Naive thymus-derived CD4-positive, alpha-beta T cell (primary cell): ENCODE measurements at regions not wholly inside any gene's neighbourhood (a gene's known extent, or its start where the extent isn't known, plus 50 kb on each side); places are given as distances from the start of the nearest gene placed in this dataset.

ENCODE experiments used
- ATAC-seq: fragments of 150-1000 bp; cut with Tn5 transposase; 2 replicates; pipeline ENCODE4 v1.10.0; 2021; ENCODE audit warnings: mild to moderate bottlenecking, moderate library complexity
- CTCF ChIA-PET: fragments of 350-600 bp; sonication (Branson Sonifier 250); formaldehyde crosslinking; loops from one replicate; lab custom pipeline; 2021; ENCODE audit warnings: antibody characterized with exemption; lab: Charles Lee
- POLR2A ChIA-PET: fragments of 350-600 bp; sonication (Branson Sonifier 250); formaldehyde crosslinking; loops from one replicate; lab custom pipeline; 2021; ENCODE audit warnings: antibody characterized with exemption, inconsistent platforms; lab: Charles Lee
- DNase-seq, 9 donors: peaks; one replicate each; pipeline versions ENCODE4 v3.0.0 to v3.0.0-alpha.2; 2020 to 2022; ENCODE audit warnings: mixed read lengths in 1 of 9
- H3K27ac ChIP-seq: one replicate; pipeline ENCODE4 v1.7.0; 2013; ENCODE audit warnings: mild to moderate bottlenecking, low read depth, low read length, moderate library complexity
- H3K27me3 ChIP-seq, 2 donors: one replicate each; pipeline ENCODE4 v1.7.0; 2013; ENCODE audit warnings: low read length in 2 of 2, mild to moderate bottlenecking in 2 of 2, moderate library complexity in 2 of 2; ENCODE audit not compliant: control insufficient read depth in 2 of 2, insufficient read depth in 2 of 2
- H3K36me3 ChIP-seq, 3 experiments: 1 replicate in 2 of 3; 2 replicates in 1 of 3; pipeline ENCODE4 v1.7.0; 2013; ENCODE audit warnings: low read length in 3 of 3, mild to moderate bottlenecking in 3 of 3, moderate library complexity in 1 of 3; ENCODE audit not compliant: insufficient read depth in 3 of 3, control insufficient read depth in 2 of 3
- H3K4me1 ChIP-seq, 2 donors: one replicate each; pipeline ENCODE4 v1.7.0; 2013; ENCODE audit warnings: low read length in 2 of 2, mild to moderate bottlenecking in 2 of 2, moderate library complexity in 1 of 2; ENCODE audit not compliant: control insufficient read depth in 2 of 2, insufficient read depth in 2 of 2
- H3K4me3 ChIP-seq: 2 replicates; pipeline ENCODE4 v1.7.0; 2013; ENCODE audit warnings: mild to moderate bottlenecking, low read length
- H3K9me3 ChIP-seq, 3 experiments: 1 replicate in 2 of 3; 2 replicates in 1 of 3; pipeline ENCODE4 v1.7.0; 2013; ENCODE audit warnings: low read length in 3 of 3; ENCODE audit not compliant: control insufficient read depth in 2 of 3
- H3K27ac Mint-ChIP-seq, 9 donors: one replicate each; pipeline ENCODE4 v1.8.0; 2020 to 2022; ENCODE audit warnings: mixed read lengths in 9 of 9, mild to moderate bottlenecking in 8 of 9, moderate library complexity in 5 of 9, inconsistent platforms in 2 of 9
- H3K27me3 Mint-ChIP-seq, 5 donors: one replicate each; pipeline ENCODE4 v1.8.0; 2021 to 2022; ENCODE audit warnings: mixed read lengths in 5 of 5, mild to moderate bottlenecking in 1 of 5
- H3K36me3 Mint-ChIP-seq, 5 donors: one replicate each; pipeline ENCODE4 v1.8.0; 2020 to 2022; ENCODE audit warnings: mixed read lengths in 5 of 5, mild to moderate bottlenecking in 3 of 5, inconsistent platforms in 1 of 5
- H3K4me1 Mint-ChIP-seq, 7 donors: one replicate each; pipeline ENCODE4 v1.8.0; 2020 to 2022; ENCODE audit warnings: mixed read lengths in 7 of 7, mild to moderate bottlenecking in 3 of 7, inconsistent platforms in 1 of 7
- H3K4me3 Mint-ChIP-seq, 10 donors: one replicate each; pipeline ENCODE4 v1.8.0; 2020 to 2022; ENCODE audit warnings: mild to moderate bottlenecking in 10 of 10, mixed read lengths in 10 of 10, moderate library complexity in 6 of 10, inconsistent platforms in 2 of 10
- H3K9me3 Mint-ChIP-seq, 11 donors: one replicate each; pipeline ENCODE4 v1.8.0; 2020 to 2022; ENCODE audit warnings: mixed read lengths in 11 of 11, mild to moderate bottlenecking in 4 of 11, inconsistent platforms in 1 of 11, moderate library complexity in 1 of 11
- intact Hi-C, 2 donors: fragments of 100-400 bp; cut with micrococcal nuclease; formaldehyde crosslinking; loops; one replicate each; pipeline ENCODE4 v1.15.1; 2023

DNA sequence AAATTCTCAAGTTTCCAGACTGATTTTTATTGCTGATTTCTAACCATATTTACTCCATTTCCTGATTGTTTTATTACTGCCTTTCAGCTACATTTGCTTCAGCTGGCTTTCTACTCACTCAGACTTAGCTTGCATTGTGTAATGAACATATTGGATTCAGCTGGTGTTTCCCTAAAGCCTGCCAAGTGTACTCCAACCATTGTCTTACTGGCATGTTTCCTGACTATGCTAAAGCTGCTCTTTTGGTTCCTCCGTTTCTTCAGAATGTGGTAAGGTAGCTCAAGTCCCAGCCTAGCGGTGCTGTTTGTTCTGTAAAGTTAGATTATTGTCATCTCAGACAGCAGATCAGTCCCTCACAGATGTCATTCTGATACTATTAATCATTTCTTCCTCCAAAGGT lies 53.1 kb upstream of the GLRA2 start:
- Mint-ChIP-seq H3K4me1 (no peaks in the 10 kb centered on the region), H3K27me3 (peaks cover 0 to 8% (median 0%) of the 10 kb centered on the region in 5 donors), H3K9me3 (peaks cover 0 to 2% (median 0%) of the 10 kb centered on the region in 11 donors), H3K36me3 (no peaks in the 10 kb centered on the region), H3K27ac (no peak overlapping the region), H3K4me3 (no peak overlapping the region)
- no peak for DNase-seq
- ChIA-PET POLR2A (interaction anchor here (0.6 kb wide), 1 partner anchor 128 kb away, joined by 3 read pairs; no protein-coding TSS in a partner anchor), CTCF (no interaction called here)
- Histone ChIP-seq H3K4me1 (no peaks in the 10 kb centered on the region), H3K36me3 (no peaks in the 10 kb centered on the region), H3K27ac (no peak overlapping the region), H3K9me3 (no peaks in the 10 kb centered on the region), H3K4me3 (no peak overlapping the region), H3K27me3 (no peaks in the 10 kb centered on the region)
- ATAC-seq = no peak
- intact Hi-C loops = no loop called here

DNA sequence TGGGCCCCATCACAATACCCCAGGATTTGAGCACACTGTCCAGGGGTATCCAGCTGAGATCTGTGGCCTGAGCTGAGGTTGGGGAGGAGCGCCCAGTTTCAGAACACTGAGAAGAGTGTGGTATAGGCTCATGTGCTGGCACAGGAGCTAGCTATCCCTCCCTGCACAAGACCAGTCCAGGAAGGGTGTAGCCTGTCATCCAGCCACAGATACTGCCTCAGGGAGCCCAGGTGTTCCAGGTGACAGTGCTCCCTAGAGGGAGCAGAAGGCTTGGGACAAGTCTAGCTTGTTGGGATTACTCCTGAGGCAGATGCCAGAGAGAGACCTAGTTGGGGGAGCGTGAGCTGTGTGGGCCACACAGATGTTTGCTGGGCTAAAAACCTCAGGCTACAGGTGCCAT lies 79.6 kb upstream of the GLRA2 start:
- Mint-ChIP-seq H3K27me3 (peaks cover 0 to 6% (median 0%) of the 10 kb centered on the region in 5 donors), H3K36me3 (no peaks in the 10 kb centered on the region), H3K27ac (no peak overlapping the region), H3K4me1 (no peaks in the 10 kb centered on the region), H3K9me3 (peaks cover 0 to 2% (median 0%) of the 10 kb centered on the region in 11 donors), H3K4me3 (no peak overlapping the region)
- ATAC-seq = no peak
- Histone ChIP-seq H3K4me1 (no peaks in the 10 kb centered on the region), H3K27me3 (no peaks in the 10 kb centered on the region), H3K27ac (no peak overlapping the region), H3K36me3 (no peaks in the 10 kb centered on the region), H3K9me3 (no peaks in the 10 kb centered on the region), H3K4me3 (no peak overlapping the region)
- intact Hi-C loops = no loop called here
- ChIA-PET CTCF (no interaction called here), POLR2A (no interaction called here)
- DNase-seq = no peak

DNA sequence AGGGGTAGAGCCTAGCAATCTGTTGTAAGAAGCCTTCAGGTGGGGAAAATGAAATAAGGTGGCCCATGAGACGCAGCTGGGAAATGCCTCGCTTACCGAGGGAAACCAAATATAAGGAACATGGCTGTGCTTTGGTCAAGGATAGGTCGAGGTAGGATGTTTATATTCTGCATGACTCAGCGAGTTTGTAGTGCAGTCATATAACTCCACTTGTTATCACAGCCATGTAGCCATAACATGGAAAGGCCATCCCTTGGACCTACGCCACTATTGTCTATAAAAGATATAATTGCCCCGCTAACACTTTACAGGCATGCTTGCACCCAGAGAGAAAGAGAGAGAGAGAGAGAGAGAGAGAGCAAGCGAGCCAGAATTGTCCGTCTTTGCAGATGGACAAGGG lies 80.9 kb upstream of the GLRA2 start:
- DNase-seq (no peak), ATAC-seq (no peak)
- H3K4me3 Mint-ChIP-seq = no peak overlapping the region
- CTCF ChIA-PET = no interaction called here
- H3K27me3 ChIP-seq = no peaks in the 10 kb centered on the region
- H3K9me3 ChIP-seq = no peaks in the 10 kb centered on the region
- H3K4me1 ChIP-seq = no peaks in the 10 kb centered on the region
- H3K27ac ChIP-seq = no peak overlapping the region
- H3K36me3 Mint-ChIP-seq = no peaks in the 10 kb centered on the region
- POLR2A ChIA-PET = no interaction called here
- H3K27ac Mint-ChIP-seq = no peak overlapping the region
- intact Hi-C loops = no loop called here
- peaks cover 0 to 4% (median 0%) of the 10 kb centered on the region in 11 donors for H3K9me3 Mint-ChIP-seq
- no peak overlapping the region for H3K4me3 ChIP-seq
- no peaks in the 10 kb centered on the region for H3K4me1 Mint-ChIP-seq
- no peaks in the 10 kb centered on the region for H3K36me3 ChIP-seq
- H3K27me3 Mint-ChIP-seq = peaks cover 0 to 6% (median 0%) of the 10 kb centered on the region in 5 donors

DNA sequence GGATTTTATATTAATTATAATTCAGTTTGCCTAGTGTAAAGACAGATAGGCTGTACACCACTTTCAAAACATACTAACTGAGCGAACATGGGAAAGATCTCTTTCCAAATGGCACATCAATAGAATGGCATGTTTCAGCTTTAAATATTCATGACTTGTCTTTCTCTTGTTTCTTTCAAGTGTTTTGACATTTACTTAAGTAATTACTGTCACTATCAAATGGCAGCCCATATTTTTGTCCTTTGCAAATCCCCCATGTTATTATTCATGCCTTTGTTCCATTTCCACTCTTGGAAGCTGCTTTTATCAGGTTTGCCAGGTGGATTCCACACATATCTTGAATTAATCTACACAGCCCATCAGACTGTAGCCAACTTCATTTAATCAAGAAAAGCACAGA lies 89.2 kb upstream of the GLRA2 start:
- ChIA-PET POLR2A (no interaction called here), CTCF (no interaction called here)
- Histone ChIP-seq H3K27me3 (no peaks in the 10 kb centered on the region), H3K9me3 (no peaks in the 10 kb centered on the region), H3K4me1 (no peaks in the 10 kb centered on the region), H3K27ac (no peak overlapping the region), H3K4me3 (no peak overlapping the region), H3K36me3 (no peaks in the 10 kb centered on the region)
- no peak overlapping the region for H3K27ac Mint-ChIP-seq
- intact Hi-C loops = no loop called here
- no peak for ATAC-seq
- H3K9me3 Mint-ChIP-seq = peaks cover 0 to 4% (median 0%) of the 10 kb centered on the region in 11 donors
- no peaks in the 10 kb centered on the region for H3K4me1 Mint-ChIP-seq
- H3K27me3 Mint-ChIP-seq = peaks cover 0 to 10% (median 0%) of the 10 kb centered on the region in 5 donors
- DNase-seq = no peak
- H3K4me3 Mint-ChIP-seq = no peak overlapping the region
- H3K36me3 Mint-ChIP-seq = no peaks in the 10 kb centered on the region

DNA sequence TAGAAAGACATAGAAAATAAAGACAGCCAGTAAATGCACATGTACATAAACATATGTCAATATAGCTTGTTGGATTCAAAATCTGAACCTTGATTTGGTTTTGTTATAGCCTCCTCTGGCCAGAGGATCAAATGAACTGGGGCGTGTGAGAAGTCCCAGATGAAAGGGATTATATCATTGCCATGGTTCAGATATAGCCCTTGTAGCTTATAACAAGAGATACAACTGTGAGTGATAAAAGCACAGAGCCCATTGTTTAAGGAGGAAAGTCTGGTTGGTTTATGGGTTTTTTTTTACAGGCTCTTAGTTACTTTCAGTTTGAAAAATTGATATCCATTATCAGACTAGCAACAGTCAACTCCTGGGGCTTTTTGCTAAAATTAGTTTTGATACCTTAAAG lies 101.7 kb upstream of the GLRA2 start:
- H3K36me3 Mint-ChIP-seq = no peaks in the 10 kb centered on the region
- Histone ChIP-seq H3K36me3 (no peaks in the 10 kb centered on the region), H3K9me3 (no peaks in the 10 kb centered on the region), H3K4me1 (no peaks in the 10 kb centered on the region), H3K27ac (no peak overlapping the region), H3K27me3 (no peaks in the 10 kb centered on the region), H3K4me3 (no peak overlapping the region)
- no peak overlapping the region for H3K4me3 Mint-ChIP-seq
- ChIA-PET POLR2A (no interaction called here), CTCF (no interaction called here)
- no peak for DNase-seq
- intact Hi-C loops = no loop called here
- no peak for ATAC-seq
- H3K4me1 Mint-ChIP-seq = no peaks in the 10 kb centered on the region
- H3K9me3 Mint-ChIP-seq = peaks cover 0 to 2% (median 0%) of the 10 kb centered on the region in 11 donors
- no peak overlapping the region for H3K27ac Mint-ChIP-seq
- H3K27me3 Mint-ChIP-seq = peaks cover 0 to 5% (median 0%) of the 10 kb centered on the region in 5 donors

DNA sequence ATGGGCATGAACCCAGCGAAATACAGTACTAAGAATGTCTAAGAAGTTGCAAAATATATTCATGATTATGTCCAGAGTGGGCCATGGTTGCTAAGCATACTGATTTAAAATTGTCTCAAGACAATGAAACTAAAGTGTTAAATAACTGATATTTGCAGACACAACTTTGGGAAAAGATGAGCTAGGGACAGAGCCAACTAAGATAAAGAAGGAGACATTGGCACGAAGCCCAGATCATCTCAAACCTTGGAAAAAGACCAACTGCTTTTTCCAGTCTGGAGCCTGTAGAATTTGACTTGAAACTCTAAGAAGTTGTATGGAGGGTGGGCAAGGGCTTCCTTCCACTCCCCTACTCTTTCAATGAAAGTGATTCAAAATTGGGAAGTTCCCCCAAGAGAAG lies 108.5 kb upstream of the GLRA2 start:
- Histone ChIP-seq H3K4me1 (no peaks in the 10 kb centered on the region), H3K4me3 (no peak overlapping the region), H3K36me3 (no peaks in the 10 kb centered on the region), H3K27ac (no peak overlapping the region), H3K27me3 (no peaks in the 10 kb centered on the region), H3K9me3 (no peaks in the 10 kb centered on the region)
- CTCF ChIA-PET = no interaction called here
- ATAC-seq = no peak
- H3K4me3 Mint-ChIP-seq = no peak overlapping the region
- H3K27me3 Mint-ChIP-seq = peaks cover 0 to 8% (median 0%) of the 10 kb centered on the region in 5 donors
- H3K4me1 Mint-ChIP-seq = no peaks in the 10 kb centered on the region
- no peak overlapping the region for H3K27ac Mint-ChIP-seq
- no peaks in the 10 kb centered on the region for H3K36me3 Mint-ChIP-seq
- H3K9me3 Mint-ChIP-seq = peaks cover 0 to 4% (median 0%) of the 10 kb centered on the region in 11 donors
- POLR2A ChIA-PET = no interaction called here
- DNase-seq = no peak
- intact Hi-C loops = no loop called here

DNA sequence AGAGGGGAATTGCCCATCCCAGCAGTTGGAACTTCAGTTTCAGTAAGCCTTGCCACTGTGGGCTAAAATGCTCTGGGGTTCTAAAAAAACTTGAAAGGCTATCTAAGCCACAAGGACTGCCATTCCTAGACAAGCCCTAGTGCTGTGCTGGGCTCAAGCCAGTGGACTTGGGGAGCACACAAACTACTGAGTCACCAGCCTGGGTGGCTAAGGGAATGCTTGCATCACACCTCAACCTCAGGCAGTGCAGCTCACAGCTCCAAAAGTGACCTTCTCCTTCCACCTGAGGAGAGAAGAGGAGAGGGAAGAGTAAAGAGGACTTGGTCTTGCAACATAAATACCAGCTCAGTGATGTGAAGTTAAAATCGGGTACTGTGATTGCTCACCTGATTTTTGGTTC lies 116.7 kb upstream of the GLRA2 start:
- Histone ChIP-seq H3K27ac (no peak overlapping the region), H3K4me1 (no peaks in the 10 kb centered on the region), H3K27me3 (no peaks in the 10 kb centered on the region), H3K36me3 (no peaks in the 10 kb centered on the region), H3K9me3 (no peaks in the 10 kb centered on the region), H3K4me3 (no peak overlapping the region)
- ATAC-seq (no peak), DNase-seq (no peak)
- H3K36me3 Mint-ChIP-seq = no peaks in the 10 kb centered on the region
- peaks cover 0 to 4% (median 0%) of the 10 kb centered on the region in 5 donors for H3K27me3 Mint-ChIP-seq
- POLR2A ChIA-PET = no interaction called here
- H3K4me1 Mint-ChIP-seq = peaks cover 0 to 2% (median 0%) of the 10 kb centered on the region in 7 donors
- CTCF ChIA-PET = no interaction called here
- intact Hi-C loops = no loop called here
- H3K9me3 Mint-ChIP-seq = peaks cover 0 to 6% (median 0%) of the 10 kb centered on the region in 11 donors
- H3K4me3 Mint-ChIP-seq = no peak overlapping the region
- H3K27ac Mint-ChIP-seq = no peak overlapping the region
